Motor neuron (in vitro differentiated cells): ENCODE measurements at regions not wholly inside any gene's neighbourhood (a gene's known extent, or its start where the extent isn't known, plus 50 kb on each side); places are given as distances from the start of the nearest gene placed in this dataset.

Experiments used
- ATAC-seq, 8 experiments: fragments of 200-7000 bp; cut with Tn5 transposase; replicated peaks in 6 of 8; 2 replicates each; pipeline ENCODE4 v1.8.0; 2021; ENCODE audit warnings: mild to moderate bottlenecking in 8 of 8, moderate library complexity in 8 of 8
- H3K27ac ChIP-seq, 2 donors: fragments of 250-450 bp; sonication (Bioruptor Pico); 2 replicates each; pipeline ENCODE4 v1.9.0; 2021; ENCODE audit warnings: antibody characterized with exemption in 2 of 2, mild to moderate bottlenecking in 2 of 2, moderate library complexity in 1 of 2
- H3K4me1 ChIP-seq, 2 donors: fragments of 250-450 bp; sonication (Bioruptor Pico); replicated peaks in 1 of 2; 2 replicates each; pipeline ENCODE4 v1.6.1; 2021; ENCODE audit warnings: antibody characterized with exemption in 2 of 2, mild to moderate bottlenecking in 2 of 2, moderate library complexity in 1 of 2
- H3K4me3 ChIP-seq, 5 donors: fragments of 250-450 bp; sonication (Bioruptor Pico); 2 replicates each; pipeline ENCODE4 v1.9.0; 2021; ENCODE audit warnings: antibody characterized with exemption in 5 of 5, mild to moderate bottlenecking in 5 of 5, moderate library complexity in 4 of 5
- WGBS, 10 experiments: fragments of 450-650 bp; shearing (Covaris generic); methylation state at CpG; one replicate each; pipeline ENCODE4 v1.0.0; 2022; 5-methylcytosine and 5-hydroxymethylcytosine counted together
- in situ Hi-C, 9 experiments: fragments of 400-800 bp; cut with MboI; loops; one replicate each; pipeline ENCODE4 v1.15.0; 2021; ENCODE audit warnings: low sequenced_read_pairs in 9 of 9, low pct_unique_long_range_greater_than_20kb in 2 of 9; ENCODE audit not compliant: unreplicated experiment in 9 of 9

DNA sequence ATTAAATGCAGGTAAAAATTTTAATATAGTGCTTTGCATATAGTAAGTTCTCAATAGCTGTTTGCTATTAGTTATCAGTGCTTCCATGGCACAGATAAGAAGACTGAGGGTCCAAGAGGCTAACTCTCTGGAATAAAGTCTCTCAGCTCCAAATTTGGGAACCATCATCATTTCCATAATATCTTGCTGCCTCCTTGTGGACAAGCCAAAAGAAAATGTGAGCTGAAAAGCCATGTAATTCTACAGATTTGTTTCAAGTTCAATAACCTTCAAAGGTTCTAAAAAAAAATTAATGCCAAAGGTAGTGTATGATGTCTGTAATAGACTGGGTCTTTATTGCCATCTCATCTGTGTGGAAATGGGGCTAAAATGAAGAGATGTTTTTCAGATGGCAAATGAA lies 136.9 kb upstream of the VCX start:
- ATAC-seq = no peak
- Histone ChIP-seq H3K4me3 (no peak overlapping the region), H3K27ac (no peak overlapping the region), H3K4me1 (no peaks in the 10 kb centered on the region)
- in situ Hi-C loops = no loop called here

DNA sequence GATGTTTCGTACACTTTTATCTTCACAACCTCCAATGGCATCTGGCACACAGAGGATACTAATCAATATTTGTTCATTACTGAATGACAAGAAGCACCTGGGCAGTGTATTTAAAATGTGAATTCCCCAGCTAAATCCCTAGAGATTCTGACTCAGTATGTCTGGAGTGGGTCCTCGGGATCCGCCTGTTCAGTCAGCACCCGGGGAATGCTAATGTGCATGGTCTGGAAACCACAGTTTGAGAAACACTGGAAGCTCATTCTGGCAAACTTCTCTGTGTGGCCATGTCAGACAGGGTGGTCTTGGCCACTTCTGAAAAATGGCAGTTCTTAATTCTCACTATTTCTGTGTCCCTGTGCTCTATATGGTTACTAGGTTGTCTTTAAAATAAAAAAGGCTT lies 138.8 kb upstream of the VCX start:
- Histone ChIP-seq H3K4me1 (no peaks in the 10 kb centered on the region), H3K4me3 (no peak overlapping the region), H3K27ac (no peak overlapping the region)
- WGBS, 10 experiments = 60 to 100% (median 100%) methylated on average over 1 to 2 of the region's 4 CpGs; no CpG with 5 or more reads in 5 of the 10 experiments
- in situ Hi-C loops = no loop called here
- peak in 2 of 8 experiments; percentile 63 to 65 for ATAC-seq

DNA sequence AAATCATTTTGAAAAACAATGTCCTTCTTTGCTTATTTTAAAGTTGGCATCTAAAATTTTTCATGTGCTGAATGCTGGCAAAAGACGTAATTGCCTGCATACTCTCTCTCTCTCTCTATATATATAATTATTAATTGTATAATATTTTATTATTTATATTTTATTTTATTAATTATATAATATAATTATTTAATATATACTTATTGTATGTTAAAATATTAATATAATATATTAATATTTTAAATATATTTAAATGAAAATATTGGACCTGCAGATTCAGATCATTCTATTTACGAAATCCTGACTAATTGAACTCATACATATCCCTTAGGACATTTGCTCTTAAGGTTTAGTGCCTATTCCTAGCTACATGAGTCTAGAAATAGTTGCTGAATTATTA lies 144.7 kb upstream of the VCX start:
- WGBS, 10 experiments = 20 to 100% (median 83%) methylated on average over 1 to 2 of the region's 2 CpGs; no CpG with 5 or more reads in 3 of the 10 experiments
- Histone ChIP-seq H3K4me1 (no peaks in the 10 kb centered on the region), H3K4me3 (no peak overlapping the region), H3K27ac (no peak overlapping the region)
- no peak for ATAC-seq
- in situ Hi-C loops = no loop called here

DNA sequence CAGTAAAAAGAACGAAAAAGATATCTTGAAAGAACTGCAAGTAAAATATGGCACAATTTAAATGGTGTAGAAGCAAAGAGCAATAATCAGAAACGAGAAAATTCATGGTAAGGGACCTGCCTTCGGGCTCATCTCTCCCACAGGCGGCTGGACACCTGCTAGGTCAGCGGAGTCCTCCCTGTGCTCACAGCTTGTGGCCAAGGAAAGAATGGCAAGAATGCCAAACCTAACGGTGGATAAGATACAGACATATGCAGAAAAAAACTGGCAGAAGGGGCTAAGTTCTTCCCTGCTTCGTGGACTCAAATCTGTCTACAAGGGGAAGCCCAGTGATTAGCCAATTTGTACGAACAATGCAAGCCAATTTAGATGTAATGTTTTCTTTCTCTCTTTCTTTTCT lies 152.1 kb upstream of the VCX start:
- no peaks in the 10 kb centered on the region for H3K4me1 ChIP-seq
- H3K4me3 ChIP-seq = no peak overlapping the region
- in situ Hi-C loops = no loop called here
- no peak overlapping the region for H3K27ac ChIP-seq
- WGBS, 10 experiments = 12 to 100% (median 41%) methylated on average over 1 to 6 of the region's 8 CpGs; no CpG with 5 or more reads in 2 of the 10 experiments
- ATAC-seq = no peak

DNA sequence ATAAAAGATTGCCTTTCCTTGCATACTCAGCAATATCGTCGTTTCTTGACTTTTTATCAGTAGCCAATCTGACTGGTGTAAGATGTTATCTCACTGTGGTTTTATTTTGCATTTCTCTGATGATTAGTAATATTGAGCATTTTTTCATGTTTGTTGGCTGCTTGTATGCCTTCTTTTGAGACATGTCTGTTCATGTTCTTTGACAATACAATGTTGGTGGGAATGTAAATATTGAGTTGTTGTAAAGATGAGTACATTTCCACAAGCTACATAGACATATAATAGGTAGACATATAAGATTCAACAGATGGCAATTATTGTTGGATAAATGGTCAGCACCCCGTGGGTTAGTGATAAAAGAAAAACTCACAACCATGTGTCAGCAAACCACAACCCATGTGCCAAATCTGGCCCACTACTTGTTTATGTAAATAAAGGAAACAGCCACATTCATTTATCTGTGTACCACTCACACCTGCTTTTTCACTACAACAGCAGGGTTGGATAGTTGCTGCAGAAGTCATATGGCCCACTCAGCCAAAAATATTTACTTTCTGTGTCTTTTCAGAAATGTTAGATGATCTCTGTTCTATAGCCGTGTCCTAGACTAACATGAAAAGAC lies 153.1 kb upstream of the VCX start:
- H3K4me1 ChIP-seq = no peaks in the 10 kb centered on the region
- ATAC-seq = no peak
- in situ Hi-C loops = no loop called here
- 17 to 100% (median 80%) methylated on average over 1 to 3 of the region's 4 CpGs; no CpG with 5 or more reads in 3 of the 10 experiments for WGBS, 10 experiments
- H3K27ac ChIP-seq = no peak overlapping the region
- H3K4me3 ChIP-seq = no peak overlapping the region

DNA sequence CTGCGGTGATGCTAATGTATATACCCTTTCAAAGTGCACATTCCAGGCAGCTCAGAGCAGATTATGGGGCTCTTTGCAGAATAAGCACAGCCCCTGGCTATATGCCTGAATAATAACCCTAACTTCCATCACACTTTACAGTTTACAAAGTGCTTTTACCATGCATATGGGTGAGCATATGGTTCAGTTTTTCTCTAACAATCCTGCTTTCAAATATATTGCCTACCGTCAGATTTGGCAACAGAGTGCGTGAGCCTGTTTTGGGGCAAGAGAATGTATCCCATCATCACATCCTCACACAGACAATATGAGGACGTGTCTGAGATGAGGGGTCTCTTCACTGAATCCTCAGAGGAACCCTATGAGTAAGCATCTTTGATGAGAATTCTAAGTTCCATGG lies 162.8 kb upstream of the VCX start:
- H3K4me1 ChIP-seq = no peaks in the 10 kb centered on the region
- no peak overlapping the region for H3K4me3 ChIP-seq
- peak in 1 of 8 experiments; percentile 70 for ATAC-seq
- no peak overlapping the region for H3K27ac ChIP-seq
- in situ Hi-C loops = no loop called here
- WGBS, 10 experiments = 10 to 100% (median 100%) methylated on average over 1 to 3 of the region's 4 CpGs; no CpG with 5 or more reads in 7 of the 10 experiments

DNA sequence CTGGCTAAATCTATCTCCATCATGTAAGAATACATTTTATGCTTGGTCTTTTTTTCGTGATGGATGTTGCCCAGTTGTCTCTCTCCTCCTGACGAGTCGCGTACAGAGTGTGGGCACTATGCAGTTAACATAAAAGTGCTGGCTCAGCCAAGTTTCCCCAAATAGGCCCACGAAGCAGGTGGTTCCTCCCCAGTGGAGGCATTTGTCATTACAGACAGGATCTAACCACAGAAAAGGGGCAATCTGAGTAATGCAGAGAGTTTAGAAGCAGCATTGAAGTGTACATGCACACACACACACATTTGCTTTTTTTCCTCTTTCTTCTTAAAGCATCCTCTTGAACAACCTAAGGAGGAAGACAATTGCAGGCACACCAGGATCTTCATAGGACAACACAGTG lies 188.7 kb upstream of the VCX start:
- in situ Hi-C loops = no loop called here
- no peaks in the 10 kb centered on the region for H3K4me1 ChIP-seq
- ATAC-seq = no peak
- no peak overlapping the region for H3K4me3 ChIP-seq
- H3K27ac ChIP-seq = no peak overlapping the region
- WGBS, 10 experiments = 0 to 90% (median 31%) methylated on average over 1 to 5 of the region's 5 CpGs; no CpG with 5 or more reads in 6 of the 10 experiments

DNA sequence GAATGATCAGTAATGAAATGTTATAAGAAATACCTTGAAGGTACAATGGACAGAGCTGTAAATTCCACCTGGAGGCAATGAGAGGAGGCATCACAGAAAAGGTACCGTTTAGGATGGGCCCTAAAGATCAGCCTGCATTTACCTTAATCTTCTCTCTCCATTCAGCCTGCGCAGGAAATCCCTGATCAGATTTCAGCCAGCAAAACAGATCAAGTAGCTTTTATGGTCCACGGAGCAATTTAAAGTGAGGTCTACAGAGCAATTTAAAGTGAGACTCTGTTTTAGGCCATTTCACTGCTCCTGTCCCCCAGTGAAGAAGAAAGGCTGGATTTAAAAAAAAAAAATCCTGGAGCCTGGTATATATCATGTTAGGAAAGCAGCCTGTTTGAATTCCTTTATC lies 195.1 kb upstream of the VCX start:
- 0 to 100% (median 37%) methylated on average over 1 to 3 of the region's 3 CpGs; no CpG with 5 or more reads in 6 of the 10 experiments for WGBS, 10 experiments
- ATAC-seq = no peak
- H3K4me1 ChIP-seq = no peaks in the 10 kb centered on the region
- in situ Hi-C loops = no loop called here
- no peak overlapping the region for H3K4me3 ChIP-seq
- no peak overlapping the region for H3K27ac ChIP-seq

DNA sequence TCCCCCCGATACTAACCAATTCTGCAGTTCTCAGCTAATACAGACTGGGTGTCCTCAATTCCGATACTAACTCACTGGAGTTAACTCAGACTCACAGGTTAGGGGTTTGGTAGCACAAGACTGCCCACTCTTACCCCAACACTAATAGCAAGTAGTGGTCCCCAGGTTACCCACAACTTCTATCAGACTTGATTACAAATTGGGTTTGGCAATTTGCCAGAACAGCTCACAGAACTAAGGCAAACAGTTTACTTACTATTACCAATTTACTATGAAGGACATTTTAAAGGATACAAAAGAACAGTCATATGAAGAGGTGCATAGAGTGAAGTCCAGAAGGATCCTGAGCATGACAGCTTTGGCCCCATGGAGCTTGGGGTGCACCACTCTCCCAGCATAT lies 201.8 kb upstream of the VCX start:
- H3K4me1 ChIP-seq = peaks cover 1 to 8% of the 10 kb centered on the region in 2 donors
- no peak overlapping the region for H3K27ac ChIP-seq
- H3K4me3 ChIP-seq = no peak overlapping the region
- 92 to 100% methylated on average over 1 to 2 of the region's 2 CpGs; no CpG with 5 or more reads in 8 of the 10 experiments for WGBS, 10 experiments
- in situ Hi-C loops = no loop called here
- no peak for ATAC-seq

DNA sequence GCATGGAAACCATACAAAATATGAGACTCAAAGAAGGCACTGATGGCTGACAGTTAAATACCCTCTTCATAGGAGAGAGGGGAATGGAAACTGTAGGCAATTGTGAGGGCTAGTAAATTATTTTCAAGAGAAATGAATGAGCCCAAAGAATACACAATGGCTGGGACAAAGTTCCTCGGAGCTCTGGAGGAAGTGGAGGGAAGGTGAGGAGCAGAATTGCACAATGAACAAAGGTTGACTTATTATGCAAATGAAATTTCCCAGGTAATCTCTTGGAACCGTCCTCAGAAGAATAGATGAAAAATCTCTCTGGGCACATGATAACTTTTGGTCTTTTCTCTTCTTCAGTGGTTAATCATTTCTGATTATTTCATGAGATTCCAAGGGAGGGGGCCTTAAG lies 202.6 kb upstream of the VCX start:
- WGBS, 10 experiments = 0 to 100% (median 50%) methylated on average over 1 to 2 of the region's 2 CpGs; no CpG with 5 or more reads in 4 of the 10 experiments
- in situ Hi-C loops = no loop called here
- Histone ChIP-seq H3K4me3 (no peak overlapping the region), H3K4me1 (peaks cover 5 to 9% of the 10 kb centered on the region in 2 donors), H3K27ac (no peak overlapping the region)
- ATAC-seq = no peak

DNA sequence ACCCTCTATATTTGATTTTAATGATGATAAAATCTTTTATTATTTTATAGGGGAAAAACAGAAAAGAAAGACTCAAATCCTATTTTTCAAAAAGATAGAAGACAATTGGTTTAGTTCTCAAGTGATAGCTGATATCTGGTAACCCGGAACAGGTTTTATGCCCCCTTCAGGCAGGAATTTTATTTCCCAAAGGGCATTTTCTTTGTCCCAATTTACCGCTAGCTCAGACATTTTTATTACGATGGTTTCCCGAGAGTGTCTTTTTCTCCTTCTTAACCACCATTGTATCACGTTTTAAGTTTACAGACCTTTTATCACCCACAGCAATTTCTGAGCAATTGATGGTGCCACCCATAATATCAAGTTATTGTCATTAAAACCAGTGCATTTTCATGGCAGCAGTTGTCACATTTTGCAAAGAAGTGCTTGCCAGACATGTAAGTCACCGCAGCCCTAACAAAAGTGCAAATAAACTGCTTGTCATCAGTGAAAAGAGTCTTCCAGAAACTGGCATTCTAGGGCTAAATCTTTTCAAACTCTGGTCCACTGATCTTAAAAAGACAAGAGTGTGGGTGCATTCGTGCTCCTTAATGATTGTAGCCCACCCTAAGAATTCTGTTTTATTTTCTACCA lies 204.8 kb upstream of the VCX start:
- in situ Hi-C loops = no loop called here
- 20 to 100% (median 52%) methylated on average over 1 to 7 of the region's 7 CpGs; no CpG with 5 or more reads in 2 of the 10 experiments for WGBS, 10 experiments
- H3K4me1 ChIP-seq = peaks cover 5 to 14% of the 10 kb centered on the region in 2 donors
- peak in 1 of 8 experiments; percentile 17 for ATAC-seq
- H3K27ac ChIP-seq = no peak overlapping the region
- H3K4me3 ChIP-seq = no peak overlapping the region

DNA sequence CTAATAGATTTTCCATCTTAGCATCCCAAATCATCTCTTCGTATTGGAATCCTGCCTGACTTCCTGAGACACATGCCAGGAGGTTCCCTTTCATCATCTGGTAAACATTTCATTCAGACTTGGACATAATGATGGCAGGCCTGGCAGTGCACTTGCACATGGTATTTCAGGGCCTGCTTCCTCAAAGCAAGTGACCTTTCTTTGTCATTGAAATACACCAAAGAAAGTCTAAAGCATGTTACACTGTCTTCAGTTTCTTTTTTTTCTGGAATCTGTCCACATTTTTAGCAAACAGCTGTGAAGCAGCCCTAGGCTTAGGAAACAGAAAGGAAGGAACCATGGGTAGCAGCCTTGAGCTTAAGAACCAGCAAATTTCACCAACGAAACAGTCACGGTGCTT lies 205.9 kb upstream of the VCX start:
- 10 to 83% (median 43%) methylated on average over 1 to 2 of the region's 3 CpGs; no CpG with 5 or more reads in 7 of the 10 experiments for WGBS, 10 experiments
- ATAC-seq = peak in 2 of 8 experiments; percentile 25 to 40
- Histone ChIP-seq H3K4me1 (peaks cover 5 to 14% of the 10 kb centered on the region in 2 donors), H3K27ac (no peak overlapping the region), H3K4me3 (no peak overlapping the region)
- in situ Hi-C loops = no loop called here

DNA sequence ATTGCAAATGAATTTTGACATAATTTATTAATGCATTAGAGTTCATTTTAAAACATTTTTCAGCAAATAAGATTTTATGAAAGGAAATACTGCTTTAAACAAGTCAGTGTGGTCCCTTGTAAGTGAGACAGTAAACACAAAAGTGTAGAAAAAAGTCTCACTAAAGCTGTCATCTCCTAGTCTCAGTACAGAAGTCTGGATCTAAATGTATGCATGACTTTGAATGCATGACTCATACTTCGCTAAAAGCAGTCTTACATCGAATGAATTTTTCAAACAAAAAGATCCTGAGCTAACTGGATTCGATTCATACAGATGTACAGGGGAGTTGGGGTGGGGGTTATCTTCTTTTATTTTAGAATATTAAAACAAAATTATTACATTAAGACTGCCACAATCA lies 207.4 kb upstream of the VCX start:
- H3K4me3 ChIP-seq = no peak overlapping the region
- H3K4me1 ChIP-seq = peaks cover 5 to 14% of the 10 kb centered on the region in 2 donors
- WGBS, 10 experiments = 0 to 78% (median 4%) methylated on average over 1 to 3 of the region's 3 CpGs; no CpG with 5 or more reads in 3 of the 10 experiments
- peak; percentile 66 to 83 (median 73) for ATAC-seq
- no peak overlapping the region for H3K27ac ChIP-seq
- in situ Hi-C loops = no loop called here

DNA sequence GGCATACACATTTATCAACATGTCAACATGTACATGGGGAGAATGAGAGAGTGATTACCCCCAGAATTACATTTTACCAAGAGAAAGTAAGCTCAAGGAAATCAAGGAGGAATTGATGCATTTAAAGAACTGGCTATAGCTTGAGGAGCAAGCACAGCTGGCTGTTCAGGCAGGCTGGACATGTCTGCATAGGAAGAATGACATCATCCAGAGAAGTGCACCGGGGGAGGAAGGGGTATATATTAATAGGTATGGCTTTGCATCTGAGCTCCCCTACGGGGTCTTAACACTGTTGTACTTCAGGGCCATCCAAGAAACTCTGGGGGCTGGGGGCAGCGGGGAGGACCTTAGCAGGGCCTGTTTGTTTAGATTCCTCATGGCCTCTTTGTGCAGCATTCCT lies 222.4 kb upstream of the VCX start:
- in situ Hi-C loops = no loop called here
- ATAC-seq = peak in 5 of 8 experiments; percentile 78 to 89 (median 86)

More for the DNA sequence above, 222.4 kb upstream of the VCX start:
- WGBS, 10 experiments = 0% methylated on average over 1 of the region's 3 CpGs; no CpG with 5 or more reads in 9 of the 10 experiments
- Histone ChIP-seq H3K4me1 (peaks cover 0 to 8% of the 10 kb centered on the region in 2 donors), H3K4me3 (no peak overlapping the region), H3K27ac (no peak overlapping the region)
